H1 (cell line): ENCODE measurements at regions not wholly inside any gene's neighbourhood (a gene's known extent, or its start where the extent isn't known, plus 50 kb on each side); places are given as distances from the start of the nearest gene placed in this dataset.

ENCODE experiments used
- CTCF ChIA-PET: fragments of 300-600 bp; sonication (Branson Sonifier 250); formaldehyde crosslinking; loops from one replicate; lab custom pipeline; 2021; ENCODE audit not compliant: partially characterized antibody; lab: Charles Lee
- POLR2A ChIA-PET: fragments of 300-600 bp; sonication (Branson Sonifier 250); formaldehyde crosslinking; loops from one replicate; lab custom pipeline; 2021; ENCODE audit warnings: inconsistent platforms; ENCODE audit not compliant: partially characterized antibody; lab: Charles Lee
- DNase-seq, 2 experiments: peaks; one replicate each; pipeline versions ENCODE4 v3.0.0 to v3.0.0-alpha.2; 2010 to 2022; ENCODE audit warnings: low spot score in 2 of 2, low read depth in 1 of 2, mixed read lengths in 1 of 2
- FAIRE-seq: peaks from 2 replicates; lab custom pipeline; 2011; peaks lifted over from hg19 to GRCh38; lab: Jason Lieb, UNC
- H2AFZ ChIP-seq: 2 replicates; pipeline ENCODE4 v1.8.1; 2012; ENCODE audit warnings: low read length, inconsistent platforms
- H2AK5ac ChIP-seq: 2 replicates; pipeline ENCODE4 v1.6.1; 2013; ENCODE audit warnings: low read depth, low read length
- H2BK120ac ChIP-seq: replicated peaks from 2 replicates; pipeline ENCODE3; 2013; ENCODE audit warnings: low read depth, low read length, inconsistent platforms
- H2BK12ac ChIP-seq: 2 replicates; pipeline ENCODE4 v1.6.1; 2013; ENCODE audit warnings: low read depth, low read length
- H2BK15ac ChIP-seq: 2 replicates; pipeline ENCODE4 v1.6.1; 2013; ENCODE audit warnings: low read length
- H2BK20ac ChIP-seq: 2 replicates; pipeline ENCODE4 v1.6.1; 2013; ENCODE audit warnings: low read length
- H2BK5ac ChIP-seq: 2 replicates; pipeline ENCODE4 v1.6.1; 2013; ENCODE audit warnings: low read depth, low read length
- H3K14ac ChIP-seq: 2 replicates; pipeline ENCODE4 v1.6.1; 2013; ENCODE audit warnings: inconsistent platforms; ENCODE audit not compliant: insufficient read length
- H3K18ac ChIP-seq: 2 replicates; pipeline ENCODE4 v1.6.1; 2013; ENCODE audit warnings: low read length; ENCODE audit errors: extremely low read depth
- H3K23ac ChIP-seq: 2 replicates; pipeline ENCODE4 v1.6.1; 2013; ENCODE audit warnings: inconsistent platforms; ENCODE audit not compliant: insufficient read length
- H3K23me2 ChIP-seq: 2 replicates; pipeline ENCODE4 v1.6.1; 2013; ENCODE audit warnings: low read depth, low read length
- H3K27ac ChIP-seq: 2 replicates; pipeline ENCODE4 v1.6.1; 2011; ENCODE audit warnings: low read depth, low read length, inconsistent platforms
- H3K27me3 ChIP-seq, 4 experiments: replicated peaks in 1 of 4; 1 replicate in 1 of 4; 2 replicates in 3 of 4; pipeline versions ENCODE4 v1.6.1 to v1.8.1; 2011 to 2013; ENCODE audit warnings: low read length in 3 of 4, mild to moderate bottlenecking in 3 of 4, inconsistent platforms in 2 of 4, mixed read lengths in 2 of 4, moderate library complexity in 1 of 4; ENCODE audit not compliant: control insufficient read depth in 3 of 4, insufficient read depth in 3 of 4; ENCODE audit errors: extremely low read depth in 1 of 4
- H3K36me3 ChIP-seq, 4 experiments: 2 replicates each; pipeline versions ENCODE4 v1.6.1 to v1.8.1; 2011 to 2013; ENCODE audit warnings: mild to moderate bottlenecking in 4 of 4, low read length in 3 of 4, moderate library complexity in 2 of 4, control low read depth in 1 of 4, inconsistent platforms in 1 of 4; ENCODE audit not compliant: insufficient read depth in 4 of 4, control insufficient read depth in 2 of 4
- H3K4ac ChIP-seq: replicated peaks from 2 replicates; pipeline ENCODE3; 2013; ENCODE audit warnings: low read length, low read depth, mixed read lengths, inconsistent platforms; ENCODE audit not compliant: insufficient read length
- H3K4me1 ChIP-seq, 4 experiments: replicated peaks in 1 of 4; 1 replicate in 1 of 4; 2 replicates in 3 of 4; pipeline versions ENCODE4 v1.6.1 to v1.8.1; 2011 to 2013; ENCODE audit warnings: low read length in 3 of 4, inconsistent platforms in 2 of 4, mixed read lengths in 1 of 4; ENCODE audit not compliant: insufficient read depth in 4 of 4, control insufficient read depth in 3 of 4
- H3K4me2 ChIP-seq, 2 experiments: 2 replicates each; pipeline versions ENCODE4 v1.6.1 to v1.8.1; 2011 to 2013; ENCODE audit warnings: low read depth in 2 of 2, low read length in 2 of 2, control low read depth in 1 of 2, inconsistent platforms in 1 of 2, mild to moderate bottlenecking in 1 of 2; ENCODE audit not compliant: insufficient read depth in 1 of 2
- H3K4me3 ChIP-seq, 4 experiments: fragments of 200-600, 300-600 bp in 1 of 4; sonication (generic), shearing (Covaris generic), sonication (Bioruptor Twin) in 1 of 4; 2 replicates each; pipeline versions ENCODE4 v1.5.1 to v1.8.1; 2011 to 2016; ENCODE audit warnings: low read length in 4 of 4, low read depth in 3 of 4, control low read depth in 2 of 4, inconsistent platforms in 2 of 4, mild to moderate bottlenecking in 2 of 4, mixed read lengths in 1 of 4, moderate library complexity in 1 of 4; ENCODE audit not compliant: insufficient read depth in 2 of 4; ENCODE audit errors: extremely low read depth in 1 of 4
- H3K56ac ChIP-seq: replicated peaks from 2 replicates; pipeline ENCODE3; 2013; ENCODE audit warnings: low read depth, mild to moderate bottlenecking, mixed read lengths, low read length, inconsistent platforms; ENCODE audit not compliant: insufficient read length
- H3K79me1 ChIP-seq: 2 replicates; pipeline ENCODE4 v1.6.1; 2013; ENCODE audit warnings: low read depth, low read length, control low read depth
- H3K79me2 ChIP-seq, 2 experiments: 2 replicates each; pipeline versions ENCODE4 v1.6.1 to v1.8.1; 2012 to 2013; ENCODE audit warnings: low read length in 2 of 2, mild to moderate bottlenecking in 2 of 2, inconsistent platforms in 1 of 2; ENCODE audit not compliant: insufficient read depth in 2 of 2, control insufficient read depth in 1 of 2
- H3K9ac ChIP-seq, 4 experiments: replicated peaks in 1 of 4; 1 replicate in 1 of 4; 2 replicates in 3 of 4; pipeline versions ENCODE4 v1.6.1 to v1.8.1; 2011 to 2013; ENCODE audit warnings: low read depth in 3 of 4, low read length in 3 of 4, control low read depth in 2 of 4, mild to moderate bottlenecking in 2 of 4, moderate library complexity in 2 of 4, inconsistent platforms in 1 of 4; ENCODE audit errors: extremely low read depth in 1 of 4
- H3K9me3 ChIP-seq, 2 experiments: 2 replicates each; pipeline versions ENCODE4 v1.6.1 to v1.8.1; 2012 to 2013; ENCODE audit warnings: mild to moderate bottlenecking in 2 of 2, moderate library complexity in 2 of 2, control low read depth in 1 of 2, inconsistent platforms in 1 of 2, low read depth in 1 of 2, low read length in 1 of 2, mixed read lengths in 1 of 2; ENCODE audit not compliant: insufficient read depth in 2 of 2
- H4K20me1 ChIP-seq, 2 experiments: replicated peaks in 1 of 2; 2 replicates each; pipeline versions ENCODE3 to v1.8.1; 2011 to 2013; ENCODE audit warnings: inconsistent platforms in 2 of 2, low read length in 2 of 2, mild to moderate bottlenecking in 1 of 2; ENCODE audit not compliant: insufficient read depth in 2 of 2, control insufficient read depth in 1 of 2
- H4K5ac ChIP-seq: 2 replicates; pipeline ENCODE4 v1.6.1; 2013; ENCODE audit warnings: low read length, low read depth, mixed read lengths, inconsistent platforms; ENCODE audit not compliant: insufficient read length
- H4K8ac ChIP-seq: 2 replicates; pipeline ENCODE4 v1.8.0; 2013; ENCODE audit warnings: mild to moderate bottlenecking, moderate library complexity, low read length, inconsistent platforms; ENCODE audit not compliant: insufficient read depth; ENCODE audit errors: extremely low read depth
- H4K91ac ChIP-seq: replicated peaks from 2 replicates; pipeline ENCODE3; 2013; ENCODE audit warnings: low read length, mixed read lengths, inconsistent platforms; ENCODE audit not compliant: insufficient read length
- E2F6 ChIP-seq: IDR thresholded peaks from 2 replicates; pipeline ENCODE4 v1.6.1; 2012; ENCODE audit warnings: inconsistent platforms
- FOSL1 ChIP-seq: IDR thresholded peaks from 2 replicates; pipeline ENCODE4 v1.6.1; 2011; ENCODE audit warnings: mild to moderate bottlenecking, low read depth, low read length, moderate library complexity; ENCODE audit not compliant: insufficient read depth
- KDM5A ChIP-seq: fragments of 200-600 bp; IDR thresholded peaks from 2 replicates; pipeline ENCODE4 v1.7.1; 2012; ENCODE audit warnings: mild to moderate bottlenecking, low read length, inconsistent platforms, mixed read lengths
- RFX5 ChIP-seq: IDR thresholded peaks from 2 replicates; pipeline ENCODE4 v1.6.1; 2011; ENCODE audit warnings: low read depth, low read length, improper control_type of control experiment, borderline replicate concordance
- TAF7 ChIP-seq: optimal IDR thresholded peaks from 2 replicates; pipeline ENCODE3; 2011; ENCODE audit warnings: low read depth, mild to moderate bottlenecking, inconsistent platforms, low read length, moderate library complexity, borderline replicate concordance
- TBP ChIP-seq: IDR thresholded peaks from 2 replicates; pipeline ENCODE4 v1.6.1; 2011; ENCODE audit warnings: low read depth, low read length, improper control_type of control experiment
- WGBS, 2 experiments: shearing (Covaris generic) in 1 of 2; methylation state at CpG; one replicate each; pipeline versions ENCODE4 v1.1.6 to v1.1.7; 2013 to 2015; ENCODE audit warnings: low lambda C conversion rate in 2 of 2, mixed read lengths in 2 of 2, inconsistent platforms in 1 of 2, low coverage in 1 of 2, missing lambda C conversion rate in 1 of 2; ENCODE audit not compliant: insufficient replicate concordance in 2 of 2, insufficient coverage in 1 of 2, insufficient read length in 1 of 2; ENCODE audit errors: extremely low coverage in 1 of 2, missing lambda C conversion rate in 1 of 2; 5-methylcytosine and 5-hydroxymethylcytosine counted together

- H3K14ac ChIP-seq, result no peak overlapping the region
- H3K79me1 ChIP-seq, result no peaks in the 10 kb centered on the region
- TF ChIP-seq RFX5 (no peak), TBP (no peak), KDM5A (no peak), E2F6 (no peak), FOSL1 (no peak), TAF7 (no peak)
- H3K18ac ChIP-seq, result no peak overlapping the region
- H3K23me2 ChIP-seq, result no peaks in the 10 kb centered on the region
- H3K4ac ChIP-seq, result no peak overlapping the region
- CTCF ChIA-PET, result interaction anchor here (0.6 to 1.4 kb wide), 3 partner anchors 10 to 431 kb away, joined by 3 to 6 read pairs (median 3); no protein-coding TSS in a partner anchor
- no peak overlapping the region for H3K4me2 ChIP-seq
- H3K9me3 ChIP-seq, result no peaks in the 10 kb centered on the region; a peak in 1 of 4 replicates
- H2BK12ac ChIP-seq, result no peak overlapping the region
- H2AFZ ChIP-seq, result peak overlapping the region; percentile 69
- POLR2A ChIA-PET, result no interaction called here
- WGBS, 2 experiments, result 65% methylated on average over 3 of the region's 3 CpGs; no CpG with 5 or more reads in 1 of the 2 experiments
- H3K4me1 ChIP-seq, result peaks cover 0 to 4% (median 2%) of the 10 kb centered on the region in 4 experiments; a peak in 1 of 7 replicates
- no peak overlapping the region for H3K23ac ChIP-seq
- H2BK15ac ChIP-seq, result no peak overlapping the region
- H4K8ac ChIP-seq, result no peak overlapping the region
- H4K91ac ChIP-seq, result no peak overlapping the region
- H2BK5ac ChIP-seq, result no peak overlapping the region
- no peak for DNase-seq
- no peak overlapping the region for H2BK20ac ChIP-seq
- no peaks in the 10 kb centered on the region for H4K20me1 ChIP-seq
- no peaks in the 10 kb centered on the region for H3K79me2 ChIP-seq
- FAIRE-seq, result no peak
- no peak overlapping the region for H4K5ac ChIP-seq
- H3K27ac ChIP-seq, result no peak overlapping the region
- no peak overlapping the region for H2AK5ac ChIP-seq
- H3K36me3 ChIP-seq, result no peaks in the 10 kb centered on the region
- H3K27me3 ChIP-seq, result no peaks in the 10 kb centered on the region
- no peak overlapping the region for H3K4me3 ChIP-seq
- H3K56ac ChIP-seq, result no peak overlapping the region
- H2BK120ac ChIP-seq, result no peak overlapping the region
- no peak overlapping the region for H3K9ac ChIP-seq
These were observed 169.9 kb downstream of the COX18 start for GRCh38 chr4:72899621-72900020.
